ENCODE measurements at regions not wholly inside any gene's neighbourhood (a gene's known extent, or its start where the extent isn't known, plus 50 kb on each side); places are given as distances from the start of the nearest gene placed in this dataset.

GRCh38 chr13:103395139-103395538 lies 328.9 kb upstream of the SLC10A2 start:
- Histone ChIP-seq H4K8ac (ENCODE audit: low read depth in 2 of 2, low read length in 2 of 2) (no peak overlapping the region), H3K4me1 (ENCODE audit: control insufficient read depth, insufficient read depth, low read length) (no peaks in the 10 kb centered on the region), H3K9me3 (ENCODE audit: control insufficient read depth, insufficient read depth, low read length) (peaks cover 27% of the 10 kb centered on the region), H4K91ac (ENCODE audit: insufficient read depth, low read depth, low read length) (no peak overlapping the region), H2AFZ (replicated peaks; ENCODE audit: low read length, poor library complexity) (no peak overlapping the region), H3K14ac (replicated peaks; ENCODE audit: low read depth, low read length) (no peak overlapping the region), H3K4ac (ENCODE audit: low read depth, low read length) (no peak overlapping the region), H3K4me3 (ENCODE audit: insufficient read depth, low read depth, low read length) (no peak overlapping the region), H3K4me2 (ENCODE audit: low read depth, low read length) (no peak overlapping the region), H3K27me3 (ENCODE audit: control insufficient read depth, insufficient read depth, low read length) (no peaks in the 10 kb centered on the region), H4K20me1 (ENCODE audit: insufficient read depth, low read length) (no peaks in the 10 kb centered on the region), H2BK120ac (ENCODE audit: low read depth, low read length) (no peak overlapping the region), H3K27ac (ENCODE audit: insufficient read depth, low read length) (no peak overlapping the region), H2BK20ac (ENCODE audit: low read depth, low read length) (no peak overlapping the region), H3K23ac (ENCODE audit: low read depth, low read length) (no peak overlapping the region), H2AK9ac (replicated peaks; ENCODE audit: low read depth, low read length, poor library complexity) (no peak overlapping the region), H3K9me1 (ENCODE audit: insufficient read depth, low read length) (no peaks in the 10 kb centered on the region), H3K36me3 (ENCODE audit: control insufficient read depth, insufficient read depth, low read length) (no peaks in the 10 kb centered on the region), H3K9ac (ENCODE audit: low read depth, low read length) (no peak overlapping the region), H2BK5ac (ENCODE audit: low read depth, low read length, poor library complexity, severe bottlenecking) (no peak overlapping the region), H3K18ac (ENCODE audit: low read depth, low read length) (no peak overlapping the region), H3K56ac (ENCODE audit: extremely low read depth, insufficient read depth, low read length) (no peak overlapping the region), H2BK15ac (ENCODE audit: low read depth, low read length) (no peak overlapping the region), H4K5ac (ENCODE audit: low read depth, low read length) (no peak overlapping the region), H3K79me1 (ENCODE audit: low read depth in 1 of 2, low read length in 2 of 2) (no peaks in the 10 kb centered on the region), H2AK5ac (ENCODE audit: low read depth, low read length) (no peak overlapping the region)
- intact Hi-C loops (cut with micrococcal nuclease) (no loop called here), dilution Hi-C loops (cut with HindIII; ENCODE audit: low sequenced_read_pairs, unreplicated experiment) (no loop called here), in situ Hi-C loops (cut with MboI; ENCODE audit: low sequenced_read_pairs) (no loop called here)
- TF ChIP-seq MAZ (IDR thresholded peaks at IDR 0.05; ENCODE audit: borderline replicate concordance, low read depth, low read length): no peak
- no peak for TF ChIP-seq POLR2A (IDR thresholded peaks at IDR 0.05; ENCODE audit: low read depth, low read length)
- no peak for TF ChIP-seq CEBPB (IDR thresholded peaks at IDR 0.05; ENCODE audit: low read depth, low read length)
- no peak for TF ChIP-seq ELK1 (IDR thresholded peaks at IDR 0.05; ENCODE audit: borderline replicate concordance, low read depth, low read length)
- TF ChIP-seq USF2 (IDR thresholded peaks at IDR 0.05; ENCODE audit: low read depth, low read length): no peak
- TF ChIP-seq FOS (IDR thresholded peaks at IDR 0.05; ENCODE audit: low read depth, low read length): no peak
- no peak for TF ChIP-seq MXI1 (IDR thresholded peaks at IDR 0.05; ENCODE audit: borderline replicate concordance, low read depth, low read length)
- TF ChIP-seq MAFK (IDR thresholded peaks at IDR 0.05; ENCODE audit: low read depth, low read length): no peak
- no peak for TF ChIP-seq RCOR1 (IDR thresholded peaks at IDR 0.05; ENCODE audit: insufficient replicate concordance, low read length)
- no peak for TF ChIP-seq BHLHE40 (IDR thresholded peaks at IDR 0.05; ENCODE audit: low read depth, low read length)
- no peak for TF ChIP-seq RFX5 (IDR thresholded peaks at IDR 0.05; ENCODE audit: low read depth, low read length)
- no peak for DNase-seq
- no TSS peak for BruUV-seq (replicated peaks)
- no peak for ATAC-seq (ENCODE audit: low read depth)
- ChIA-PET POLR2A (ENCODE audit: unreplicated experiment) (no interaction called here), CTCF (no interaction called here)
- no CpG with 5 or more reads among the region's 2 CpGs for WGBS, 2 experiments (ENCODE audit: extremely low coverage in 2 of 2, insufficient read length in 1 of 2)

Data from IMR-90 (cell line).